GM23338 (cell line): ENCODE measurements at regions not wholly inside any gene's neighbourhood (a gene's known extent, or its start where the extent isn't known, plus 50 kb on each side); places are given as distances from the start of the nearest gene placed in this dataset.

Source experiments
- ATAC-seq: fragments of 200-7000 bp; cut with Tn5 transposase; 3 replicates; pipeline ENCODE4 v1.9.1; 2020
- DNase-seq: peaks from one replicate; pipeline ENCODE4 v3.0.0-alpha.2; 2015; ENCODE audit warnings: low spot score
- H2AFZ ChIP-seq: fragments of 200-600 bp; sonication (generic); 2 replicates; pipeline ENCODE4 v1.8.0; 2016; ENCODE audit warnings: antibody characterized with exemption, mild to moderate bottlenecking, moderate library complexity
- H3F3A ChIP-seq: fragments of 200-600 bp; sonication (generic); replicated peaks from 2 replicates; pipeline ENCODE4 v1.8.0; 2017; ENCODE audit warnings: antibody characterized with exemption, mixed run types, low read depth
- H3K27ac ChIP-seq: fragments of 200-600 bp; sonication (generic); 2 replicates; pipeline ENCODE4 v1.6.1; 2016; ENCODE audit warnings: low read depth
- H3K27me3 ChIP-seq: fragments of 200-600 bp; sonication (generic); 2 replicates; pipeline ENCODE4 v1.8.0; 2016; ENCODE audit warnings: mild to moderate bottlenecking, mixed run types, moderate library complexity; ENCODE audit not compliant: insufficient read depth
- H3K36me3 ChIP-seq: fragments of 200-600 bp; sonication (generic); 2 replicates; pipeline ENCODE4 v1.8.0; 2016; ENCODE audit warnings: mild to moderate bottlenecking; ENCODE audit not compliant: insufficient read depth
- H3K4me1 ChIP-seq: fragments of 200-600 bp; sonication (generic); 2 replicates; pipeline ENCODE4 v1.8.0; 2016; ENCODE audit warnings: mild to moderate bottlenecking, moderate library complexity; ENCODE audit not compliant: insufficient read depth
- H3K4me2 ChIP-seq: fragments of 200-600 bp; sonication (generic); 2 replicates; pipeline ENCODE4 v1.7.1; 2017; ENCODE audit warnings: mixed run types
- H3K4me3 ChIP-seq: fragments of 200-600 bp; sonication (generic); 2 replicates; pipeline ENCODE4 v1.6.1; 2016; ENCODE audit warnings: mixed run types
- H3K79me2 ChIP-seq: fragments of 200-600 bp; sonication (generic); replicated peaks from 2 replicates; pipeline ENCODE4 v1.8.0; 2017; ENCODE audit warnings: mild to moderate bottlenecking; ENCODE audit not compliant: insufficient read depth
- H3K9me2 ChIP-seq: fragments of 200-600 bp; sonication (generic); 2 replicates; pipeline ENCODE4 v1.8.0; 2017; ENCODE audit not compliant: insufficient read depth
- H4K20me1 ChIP-seq: fragments of 200-600 bp; sonication (generic); replicated peaks from 2 replicates; pipeline ENCODE4 v1.8.0; 2017; ENCODE audit warnings: mild to moderate bottlenecking; ENCODE audit not compliant: insufficient read depth
- H3K27ac Mint-ChIP-seq: 2 replicates; pipeline ENCODE4 v1.8.0; 2020; ENCODE audit warnings: inconsistent platforms, mild to moderate bottlenecking, moderate library complexity, mixed read lengths
- H3K27me3 Mint-ChIP-seq: 3 replicates; pipeline ENCODE4 v1.8.0; 2022; ENCODE audit warnings: low read depth, mild to moderate bottlenecking, moderate library complexity, mixed read lengths, inconsistent platforms; ENCODE audit not compliant: insufficient read depth, poor library complexity
- H3K36me3 Mint-ChIP-seq: 3 replicates; pipeline ENCODE4 v1.8.0; 2021; ENCODE audit warnings: low read depth, mild to moderate bottlenecking, inconsistent platforms, moderate library complexity, mixed read lengths
- H3K4me1 Mint-ChIP-seq: 3 replicates; pipeline ENCODE4 v1.8.0; 2020; ENCODE audit warnings: mild to moderate bottlenecking, inconsistent platforms, mixed read lengths
- H3K4me3 Mint-ChIP-seq: 3 replicates; pipeline ENCODE4 v1.8.0; 2021; ENCODE audit warnings: moderate library complexity, mild to moderate bottlenecking, inconsistent platforms, mixed read lengths
- H3K9me3 Mint-ChIP-seq: 3 replicates; pipeline ENCODE4 v1.8.0; 2020; ENCODE audit warnings: moderate library complexity, mild to moderate bottlenecking, inconsistent platforms, mixed read lengths
- EZH2 ChIP-seq: fragments of 200-600 bp; sonication (generic); IDR thresholded peaks from one replicate; pipeline ENCODE4 v1.8.0; 2017; ENCODE audit warnings: antibody characterized with exemption, mild to moderate bottlenecking, low read depth; ENCODE audit not compliant: unreplicated experiment
- EZH2phosphoT487 ChIP-seq: fragments of 200-600 bp; sonication (generic); IDR thresholded peaks from one replicate; pipeline ENCODE4 v1.8.1; 2018; ENCODE audit warnings: antibody characterized with exemption; ENCODE audit not compliant: unreplicated experiment
- JUNB ChIP-seq: IDR thresholded peaks from one replicate; pipeline ENCODE4 v1.6.1; 2016; ENCODE audit warnings: antibody characterized with exemption; ENCODE audit not compliant: unreplicated experiment
- POLR2AphosphoS5 ChIP-seq: IDR thresholded peaks from 2 replicates; pipeline ENCODE4 v1.6.1; 2016; ENCODE audit warnings: antibody characterized with exemption, low read depth
- STAT1 ChIP-seq: IDR thresholded peaks from one replicate; pipeline ENCODE4 v1.6.1; 2016; ENCODE audit warnings: antibody characterized with exemption; ENCODE audit not compliant: unreplicated experiment
- TF ChIP-seq, protein P1 (sequence below): fragments of 250-450 bp; sonication (Bioruptor Pico); IDR thresholded peaks from 2 replicates; pipeline ENCODE4 v1.5.0; 2020; ENCODE audit warnings: mild to moderate bottlenecking, moderate library complexity
- TF ChIP-seq, protein P2 (sequence below), 2 experiments: fragments of 200-600 bp in 1 of 2; sonication (generic) in 1 of 2; conservative IDR thresholded peaks; 2 replicates each; pipeline versions ENCODE4 v1.5.1 to v1.6.1; 2016 to 2017; ENCODE audit warnings: antibody characterized with exemption in 2 of 2, low read depth in 2 of 2, mild to moderate bottlenecking in 2 of 2, moderate library complexity in 1 of 2
- TF ChIP-seq, protein P3 (sequence below): IDR thresholded peaks from one replicate; pipeline ENCODE4 v1.6.1; 2018; ENCODE audit warnings: antibody characterized with exemption; ENCODE audit not compliant: unreplicated experiment
- TF ChIP-seq, protein P4 (sequence below): IDR thresholded peaks from 2 replicates; pipeline ENCODE4 v1.6.1; 2016; ENCODE audit warnings: antibody characterized with exemption

DNA sequence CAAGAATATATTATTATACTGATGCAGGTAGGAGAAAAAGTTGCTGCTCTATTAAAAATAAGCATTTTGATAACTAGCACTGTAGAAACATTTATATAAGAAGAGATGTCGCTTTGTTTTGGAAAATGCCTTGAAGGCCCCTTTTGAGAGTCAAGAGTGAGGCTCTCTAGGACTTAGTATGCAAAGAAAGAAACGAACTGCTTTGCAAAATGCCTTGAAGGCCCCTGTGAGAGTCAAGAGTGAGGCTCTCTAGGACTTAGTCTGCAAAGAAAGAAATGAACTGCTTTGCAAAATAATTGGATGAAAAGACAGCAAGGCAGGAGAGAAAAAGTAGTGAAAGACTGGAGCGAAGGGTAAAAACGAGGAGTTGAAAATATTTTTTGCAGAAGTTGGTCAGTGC lies 65.9 kb downstream of the AVPR1A start:
- ATAC-seq (peak; percentile 93), DNase-seq (peak; percentile 49)
- no peaks in the 10 kb centered on the region for H3K36me3 Mint-ChIP-seq
- Histone ChIP-seq H4K20me1 (no peaks in the 10 kb centered on the region), H3K4me1 (peaks cover 24% of the 10 kb centered on the region), H2AFZ (no peak overlapping the region), H3F3A (no peaks in the 10 kb centered on the region), H3K27ac (peak overlapping the region; percentile 65), H3K4me3 (no peak overlapping the region), H3K36me3 (no peaks in the 10 kb centered on the region), H3K4me2 (peak overlapping the region; percentile 33; the same call in 1 of the 2 replicates), H3K9me2 (peaks cover 5% of the 10 kb centered on the region), H3K79me2 (no peaks in the 10 kb centered on the region), H3K27me3 (no peaks in the 10 kb centered on the region)
- H3K27me3 Mint-ChIP-seq = no peaks in the 10 kb centered on the region
- H3K4me1 Mint-ChIP-seq = peaks cover 18% of the 10 kb centered on the region
- peak overlapping the region; percentile 24; the same call in 2 of the 3 replicates for H3K4me3 Mint-ChIP-seq
- peak overlapping the region; percentile 82 for H3K27ac Mint-ChIP-seq
- TF ChIP-seq POLR2AphosphoS5 = no peak
- TF ChIP-seq, protein P1, sequence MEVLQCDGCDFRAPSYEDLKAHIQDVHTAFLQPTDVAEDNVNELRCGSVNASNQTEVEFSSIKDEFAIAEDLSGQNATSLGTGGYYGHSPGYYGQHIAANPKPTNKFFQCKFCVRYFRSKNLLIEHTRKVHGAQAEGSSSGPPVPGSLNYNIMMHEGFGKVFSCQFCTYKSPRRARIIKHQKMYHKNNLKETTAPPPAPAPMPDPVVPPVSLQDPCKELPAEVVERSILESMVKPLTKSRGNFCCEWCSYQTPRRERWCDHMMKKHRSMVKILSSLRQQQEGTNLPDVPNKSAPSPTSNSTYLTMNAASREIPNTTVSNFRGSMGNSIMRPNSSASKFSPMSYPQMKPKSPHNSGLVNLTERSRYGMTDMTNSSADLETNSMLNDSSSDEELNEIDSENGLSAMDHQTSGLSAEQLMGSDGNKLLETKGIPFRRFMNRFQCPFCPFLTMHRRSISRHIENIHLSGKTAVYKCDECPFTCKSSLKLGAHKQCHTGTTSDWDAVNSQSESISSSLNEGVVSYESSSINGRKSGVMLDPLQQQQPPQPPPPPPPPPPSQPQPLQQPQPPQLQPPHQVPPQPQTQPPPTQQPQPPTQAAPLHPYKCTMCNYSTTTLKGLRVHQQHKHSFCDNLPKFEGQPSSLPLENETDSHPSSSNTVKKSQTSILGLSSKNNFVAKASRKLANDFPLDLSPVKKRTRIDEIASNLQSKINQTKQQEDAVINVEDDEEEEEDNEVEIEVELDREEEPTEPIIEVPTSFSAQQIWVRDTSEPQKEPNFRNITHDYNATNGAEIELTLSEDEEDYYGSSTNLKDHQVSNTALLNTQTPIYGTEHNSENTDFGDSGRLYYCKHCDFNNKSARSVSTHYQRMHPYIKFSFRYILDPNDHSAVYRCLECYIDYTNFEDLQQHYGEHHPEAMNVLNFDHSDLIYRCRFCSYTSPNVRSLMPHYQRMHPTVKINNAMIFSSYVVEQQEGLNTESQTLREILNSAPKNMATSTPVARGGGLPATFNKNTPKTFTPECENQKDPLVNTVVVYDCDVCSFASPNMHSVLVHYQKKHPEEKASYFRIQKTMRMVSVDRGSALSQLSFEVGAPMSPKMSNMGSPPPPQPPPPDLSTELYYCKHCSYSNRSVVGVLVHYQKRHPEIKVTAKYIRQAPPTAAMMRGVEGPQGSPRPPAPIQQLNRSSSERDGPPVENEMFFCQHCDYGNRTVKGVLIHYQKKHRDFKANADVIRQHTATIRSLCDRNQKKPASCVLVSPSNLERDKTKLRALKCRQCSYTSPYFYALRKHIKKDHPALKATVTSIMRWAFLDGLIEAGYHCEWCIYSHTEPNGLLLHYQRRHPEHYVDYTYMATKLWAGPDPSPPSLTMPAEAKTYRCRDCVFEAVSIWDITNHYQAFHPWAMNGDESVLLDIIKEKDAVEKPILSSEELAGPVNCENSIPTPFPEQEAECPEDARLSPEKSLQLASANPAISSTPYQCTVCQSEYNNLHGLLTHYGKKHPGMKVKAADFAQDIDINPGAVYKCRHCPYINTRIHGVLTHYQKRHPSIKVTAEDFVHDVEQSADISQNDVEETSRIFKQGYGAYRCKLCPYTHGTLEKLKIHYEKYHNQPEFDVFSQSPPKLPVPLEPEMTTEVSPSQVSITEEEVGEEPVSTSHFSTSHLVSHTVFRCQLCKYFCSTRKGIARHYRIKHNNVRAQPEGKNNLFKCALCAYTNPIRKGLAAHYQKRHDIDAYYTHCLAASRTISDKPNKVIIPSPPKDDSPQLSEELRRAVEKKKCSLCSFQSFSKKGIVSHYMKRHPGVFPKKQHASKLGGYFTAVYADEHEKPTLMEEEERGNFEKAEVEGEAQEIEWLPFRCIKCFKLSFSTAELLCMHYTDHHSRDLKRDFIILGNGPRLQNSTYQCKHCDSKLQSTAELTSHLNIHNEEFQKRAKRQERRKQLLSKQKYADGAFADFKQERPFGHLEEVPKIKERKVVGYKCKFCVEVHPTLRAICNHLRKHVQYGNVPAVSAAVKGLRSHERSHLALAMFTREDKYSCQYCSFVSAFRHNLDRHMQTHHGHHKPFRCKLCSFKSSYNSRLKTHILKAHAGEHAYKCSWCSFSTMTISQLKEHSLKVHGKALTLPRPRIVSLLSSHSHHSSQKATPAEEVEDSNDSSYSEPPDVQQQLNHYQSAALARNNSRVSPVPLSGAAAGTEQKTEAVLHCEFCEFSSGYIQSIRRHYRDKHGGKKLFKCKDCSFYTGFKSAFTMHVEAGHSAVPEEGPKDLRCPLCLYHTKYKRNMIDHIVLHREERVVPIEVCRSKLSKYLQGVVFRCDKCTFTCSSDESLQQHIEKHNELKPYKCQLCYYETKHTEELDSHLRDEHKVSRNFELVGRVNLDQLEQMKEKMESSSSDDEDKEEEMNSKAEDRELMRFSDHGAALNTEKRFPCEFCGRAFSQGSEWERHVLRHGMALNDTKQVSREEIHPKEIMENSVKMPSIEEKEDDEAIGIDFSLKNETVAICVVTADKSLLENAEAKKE (CRISPR knock-in tag) = peak; percentile 92
- no peaks in the 10 kb centered on the region for H3K9me3 Mint-ChIP-seq

DNA sequence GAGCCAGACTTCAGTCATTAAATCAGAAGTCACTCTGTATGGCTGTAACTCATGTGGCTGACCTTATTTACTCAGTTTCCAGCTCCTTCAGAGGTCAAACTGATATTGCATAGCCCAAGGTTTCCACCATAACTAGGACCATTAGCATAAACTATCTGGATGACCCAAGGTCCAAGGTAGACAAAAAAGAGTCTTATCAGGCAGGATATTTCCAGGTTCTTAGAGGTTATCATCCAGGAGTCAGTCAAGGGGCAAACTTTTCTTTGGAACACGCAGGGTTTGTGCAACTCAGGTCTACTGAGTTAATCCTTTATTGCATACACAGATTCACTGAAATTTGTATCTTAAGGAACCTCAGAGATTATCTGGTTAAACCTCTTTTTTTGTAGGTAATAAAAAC lies 66.5 kb downstream of the AVPR1A start:
- no peaks in the 10 kb centered on the region for H3K36me3 ChIP-seq
- H3K4me1 ChIP-seq = peaks cover 24% of the 10 kb centered on the region
- no peaks in the 10 kb centered on the region for H3K9me3 Mint-ChIP-seq
- H4K20me1 ChIP-seq = no peaks in the 10 kb centered on the region
- H3K79me2 ChIP-seq = no peaks in the 10 kb centered on the region
- H3K27ac Mint-ChIP-seq = no peak overlapping the region
- H3K9me2 ChIP-seq = peaks cover 5% of the 10 kb centered on the region
- H2AFZ ChIP-seq = no peak overlapping the region; the same call in 1 of the 2 replicates
- H3K4me1 Mint-ChIP-seq = peaks cover 18% of the 10 kb centered on the region
- ATAC-seq (no peak), DNase-seq (no peak)
- no peaks in the 10 kb centered on the region for H3K27me3 ChIP-seq
- H3K4me2 ChIP-seq = no peak overlapping the region; the same call in 1 of the 2 replicates
- H3K36me3 Mint-ChIP-seq = no peaks in the 10 kb centered on the region
- no peak overlapping the region for H3K4me3 ChIP-seq
- H3F3A ChIP-seq = no peaks in the 10 kb centered on the region
- H3K27ac ChIP-seq = no peak overlapping the region
- no peaks in the 10 kb centered on the region for H3K27me3 Mint-ChIP-seq
- no peak overlapping the region for H3K4me3 Mint-ChIP-seq
- TF ChIP-seq EZH2 = no peak
- TF ChIP-seq, protein P2, sequence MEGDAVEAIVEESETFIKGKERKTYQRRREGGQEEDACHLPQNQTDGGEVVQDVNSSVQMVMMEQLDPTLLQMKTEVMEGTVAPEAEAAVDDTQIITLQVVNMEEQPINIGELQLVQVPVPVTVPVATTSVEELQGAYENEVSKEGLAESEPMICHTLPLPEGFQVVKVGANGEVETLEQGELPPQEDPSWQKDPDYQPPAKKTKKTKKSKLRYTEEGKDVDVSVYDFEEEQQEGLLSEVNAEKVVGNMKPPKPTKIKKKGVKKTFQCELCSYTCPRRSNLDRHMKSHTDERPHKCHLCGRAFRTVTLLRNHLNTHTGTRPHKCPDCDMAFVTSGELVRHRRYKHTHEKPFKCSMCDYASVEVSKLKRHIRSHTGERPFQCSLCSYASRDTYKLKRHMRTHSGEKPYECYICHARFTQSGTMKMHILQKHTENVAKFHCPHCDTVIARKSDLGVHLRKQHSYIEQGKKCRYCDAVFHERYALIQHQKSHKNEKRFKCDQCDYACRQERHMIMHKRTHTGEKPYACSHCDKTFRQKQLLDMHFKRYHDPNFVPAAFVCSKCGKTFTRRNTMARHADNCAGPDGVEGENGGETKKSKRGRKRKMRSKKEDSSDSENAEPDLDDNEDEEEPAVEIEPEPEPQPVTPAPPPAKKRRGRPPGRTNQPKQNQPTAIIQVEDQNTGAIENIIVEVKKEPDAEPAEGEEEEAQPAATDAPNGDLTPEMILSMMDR (conservative IDR thresholded peaks at IDR 0.05; ENCODE audit: low read depth in 2 of 2) = no peak
- no peak for TF ChIP-seq STAT1
- TF ChIP-seq, protein P3, sequence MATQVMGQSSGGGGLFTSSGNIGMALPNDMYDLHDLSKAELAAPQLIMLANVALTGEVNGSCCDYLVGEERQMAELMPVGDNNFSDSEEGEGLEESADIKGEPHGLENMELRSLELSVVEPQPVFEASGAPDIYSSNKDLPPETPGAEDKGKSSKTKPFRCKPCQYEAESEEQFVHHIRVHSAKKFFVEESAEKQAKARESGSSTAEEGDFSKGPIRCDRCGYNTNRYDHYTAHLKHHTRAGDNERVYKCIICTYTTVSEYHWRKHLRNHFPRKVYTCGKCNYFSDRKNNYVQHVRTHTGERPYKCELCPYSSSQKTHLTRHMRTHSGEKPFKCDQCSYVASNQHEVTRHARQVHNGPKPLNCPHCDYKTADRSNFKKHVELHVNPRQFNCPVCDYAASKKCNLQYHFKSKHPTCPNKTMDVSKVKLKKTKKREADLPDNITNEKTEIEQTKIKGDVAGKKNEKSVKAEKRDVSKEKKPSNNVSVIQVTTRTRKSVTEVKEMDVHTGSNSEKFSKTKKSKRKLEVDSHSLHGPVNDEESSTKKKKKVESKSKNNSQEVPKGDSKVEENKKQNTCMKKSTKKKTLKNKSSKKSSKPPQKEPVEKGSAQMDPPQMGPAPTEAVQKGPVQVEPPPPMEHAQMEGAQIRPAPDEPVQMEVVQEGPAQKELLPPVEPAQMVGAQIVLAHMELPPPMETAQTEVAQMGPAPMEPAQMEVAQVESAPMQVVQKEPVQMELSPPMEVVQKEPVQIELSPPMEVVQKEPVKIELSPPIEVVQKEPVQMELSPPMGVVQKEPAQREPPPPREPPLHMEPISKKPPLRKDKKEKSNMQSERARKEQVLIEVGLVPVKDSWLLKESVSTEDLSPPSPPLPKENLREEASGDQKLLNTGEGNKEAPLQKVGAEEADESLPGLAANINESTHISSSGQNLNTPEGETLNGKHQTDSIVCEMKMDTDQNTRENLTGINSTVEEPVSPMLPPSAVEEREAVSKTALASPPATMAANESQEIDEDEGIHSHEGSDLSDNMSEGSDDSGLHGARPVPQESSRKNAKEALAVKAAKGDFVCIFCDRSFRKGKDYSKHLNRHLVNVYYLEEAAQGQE = no peak
- no peak for TF ChIP-seq EZH2phosphoT487
- TF ChIP-seq, protein P4, sequence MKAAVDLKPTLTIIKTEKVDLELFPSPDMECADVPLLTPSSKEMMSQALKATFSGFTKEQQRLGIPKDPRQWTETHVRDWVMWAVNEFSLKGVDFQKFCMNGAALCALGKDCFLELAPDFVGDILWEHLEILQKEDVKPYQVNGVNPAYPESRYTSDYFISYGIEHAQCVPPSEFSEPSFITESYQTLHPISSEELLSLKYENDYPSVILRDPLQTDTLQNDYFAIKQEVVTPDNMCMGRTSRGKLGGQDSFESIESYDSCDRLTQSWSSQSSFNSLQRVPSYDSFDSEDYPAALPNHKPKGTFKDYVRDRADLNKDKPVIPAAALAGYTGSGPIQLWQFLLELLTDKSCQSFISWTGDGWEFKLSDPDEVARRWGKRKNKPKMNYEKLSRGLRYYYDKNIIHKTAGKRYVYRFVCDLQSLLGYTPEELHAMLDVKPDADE = no peak
- TF ChIP-seq JUNB = no peak
